H1 (cell line): ENCODE measurements at regions not wholly inside any gene's neighbourhood (a gene's known extent, or its start where the extent isn't known, plus 50 kb on each side); places are given as distances from the start of the nearest gene placed in this dataset.

Experiments
- CTCF ChIA-PET: fragments of 300-600 bp; sonication (Branson Sonifier 250); formaldehyde crosslinking; loops from one replicate; lab custom pipeline; 2021; ENCODE audit not compliant: partially characterized antibody; lab: Charles Lee
- POLR2A ChIA-PET: fragments of 300-600 bp; sonication (Branson Sonifier 250); formaldehyde crosslinking; loops from one replicate; lab custom pipeline; 2021; ENCODE audit warnings: inconsistent platforms; ENCODE audit not compliant: partially characterized antibody; lab: Charles Lee
- DNase-seq, 2 experiments: peaks; one replicate each; pipeline versions ENCODE4 v3.0.0 to v3.0.0-alpha.2; 2010 to 2022; ENCODE audit warnings: low spot score in 2 of 2, low read depth in 1 of 2, mixed read lengths in 1 of 2
- FAIRE-seq: peaks from 2 replicates; lab custom pipeline; 2011; peaks lifted over from hg19 to GRCh38; lab: Jason Lieb, UNC
- H2AFZ ChIP-seq: 2 replicates; pipeline ENCODE4 v1.8.1; 2012; ENCODE audit warnings: low read length, inconsistent platforms
- H2AK5ac ChIP-seq: 2 replicates; pipeline ENCODE4 v1.6.1; 2013; ENCODE audit warnings: low read depth, low read length
- H2BK120ac ChIP-seq: replicated peaks from 2 replicates; pipeline ENCODE3; 2013; ENCODE audit warnings: low read depth, low read length, inconsistent platforms
- H2BK12ac ChIP-seq: 2 replicates; pipeline ENCODE4 v1.6.1; 2013; ENCODE audit warnings: low read depth, low read length
- H2BK15ac ChIP-seq: 2 replicates; pipeline ENCODE4 v1.6.1; 2013; ENCODE audit warnings: low read length
- H2BK20ac ChIP-seq: 2 replicates; pipeline ENCODE4 v1.6.1; 2013; ENCODE audit warnings: low read length
- H2BK5ac ChIP-seq: 2 replicates; pipeline ENCODE4 v1.6.1; 2013; ENCODE audit warnings: low read depth, low read length
- H3K14ac ChIP-seq: 2 replicates; pipeline ENCODE4 v1.6.1; 2013; ENCODE audit warnings: inconsistent platforms; ENCODE audit not compliant: insufficient read length
- H3K18ac ChIP-seq: 2 replicates; pipeline ENCODE4 v1.6.1; 2013; ENCODE audit warnings: low read length; ENCODE audit errors: extremely low read depth
- H3K23ac ChIP-seq: 2 replicates; pipeline ENCODE4 v1.6.1; 2013; ENCODE audit warnings: inconsistent platforms; ENCODE audit not compliant: insufficient read length
- H3K23me2 ChIP-seq: 2 replicates; pipeline ENCODE4 v1.6.1; 2013; ENCODE audit warnings: low read depth, low read length
- H3K27ac ChIP-seq: 2 replicates; pipeline ENCODE4 v1.6.1; 2011; ENCODE audit warnings: low read depth, low read length, inconsistent platforms
- H3K27me3 ChIP-seq, 4 experiments: replicated peaks in 1 of 4; 1 replicate in 1 of 4; 2 replicates in 3 of 4; pipeline versions ENCODE4 v1.6.1 to v1.8.1; 2011 to 2013; ENCODE audit warnings: low read length in 3 of 4, mild to moderate bottlenecking in 3 of 4, inconsistent platforms in 2 of 4, mixed read lengths in 2 of 4, moderate library complexity in 1 of 4; ENCODE audit not compliant: control insufficient read depth in 3 of 4, insufficient read depth in 3 of 4; ENCODE audit errors: extremely low read depth in 1 of 4
- H3K36me3 ChIP-seq, 4 experiments: 2 replicates each; pipeline versions ENCODE4 v1.6.1 to v1.8.1; 2011 to 2013; ENCODE audit warnings: mild to moderate bottlenecking in 4 of 4, low read length in 3 of 4, moderate library complexity in 2 of 4, control low read depth in 1 of 4, inconsistent platforms in 1 of 4; ENCODE audit not compliant: insufficient read depth in 4 of 4, control insufficient read depth in 2 of 4
- H3K4ac ChIP-seq: replicated peaks from 2 replicates; pipeline ENCODE3; 2013; ENCODE audit warnings: low read length, low read depth, mixed read lengths, inconsistent platforms; ENCODE audit not compliant: insufficient read length
- H3K4me1 ChIP-seq, 4 experiments: replicated peaks in 1 of 4; 1 replicate in 1 of 4; 2 replicates in 3 of 4; pipeline versions ENCODE4 v1.6.1 to v1.8.1; 2011 to 2013; ENCODE audit warnings: low read length in 3 of 4, inconsistent platforms in 2 of 4, mixed read lengths in 1 of 4; ENCODE audit not compliant: insufficient read depth in 4 of 4, control insufficient read depth in 3 of 4
- H3K4me2 ChIP-seq, 2 experiments: 2 replicates each; pipeline versions ENCODE4 v1.6.1 to v1.8.1; 2011 to 2013; ENCODE audit warnings: low read depth in 2 of 2, low read length in 2 of 2, control low read depth in 1 of 2, inconsistent platforms in 1 of 2, mild to moderate bottlenecking in 1 of 2; ENCODE audit not compliant: insufficient read depth in 1 of 2
- H3K4me3 ChIP-seq, 4 experiments: fragments of 200-600, 300-600 bp in 1 of 4; sonication (generic), shearing (Covaris generic), sonication (Bioruptor Twin) in 1 of 4; 2 replicates each; pipeline versions ENCODE4 v1.5.1 to v1.8.1; 2011 to 2016; ENCODE audit warnings: low read length in 4 of 4, low read depth in 3 of 4, control low read depth in 2 of 4, inconsistent platforms in 2 of 4, mild to moderate bottlenecking in 2 of 4, mixed read lengths in 1 of 4, moderate library complexity in 1 of 4; ENCODE audit not compliant: insufficient read depth in 2 of 4; ENCODE audit errors: extremely low read depth in 1 of 4
- H3K56ac ChIP-seq: replicated peaks from 2 replicates; pipeline ENCODE3; 2013; ENCODE audit warnings: low read depth, mild to moderate bottlenecking, mixed read lengths, low read length, inconsistent platforms; ENCODE audit not compliant: insufficient read length
- H3K79me1 ChIP-seq: 2 replicates; pipeline ENCODE4 v1.6.1; 2013; ENCODE audit warnings: low read depth, low read length, control low read depth
- H3K79me2 ChIP-seq, 2 experiments: 2 replicates each; pipeline versions ENCODE4 v1.6.1 to v1.8.1; 2012 to 2013; ENCODE audit warnings: low read length in 2 of 2, mild to moderate bottlenecking in 2 of 2, inconsistent platforms in 1 of 2; ENCODE audit not compliant: insufficient read depth in 2 of 2, control insufficient read depth in 1 of 2
- H3K9ac ChIP-seq, 4 experiments: replicated peaks in 1 of 4; 1 replicate in 1 of 4; 2 replicates in 3 of 4; pipeline versions ENCODE4 v1.6.1 to v1.8.1; 2011 to 2013; ENCODE audit warnings: low read depth in 3 of 4, low read length in 3 of 4, control low read depth in 2 of 4, mild to moderate bottlenecking in 2 of 4, moderate library complexity in 2 of 4, inconsistent platforms in 1 of 4; ENCODE audit errors: extremely low read depth in 1 of 4
- H3K9me3 ChIP-seq, 2 experiments: 2 replicates each; pipeline versions ENCODE4 v1.6.1 to v1.8.1; 2012 to 2013; ENCODE audit warnings: mild to moderate bottlenecking in 2 of 2, moderate library complexity in 2 of 2, control low read depth in 1 of 2, inconsistent platforms in 1 of 2, low read depth in 1 of 2, low read length in 1 of 2, mixed read lengths in 1 of 2; ENCODE audit not compliant: insufficient read depth in 2 of 2
- H4K20me1 ChIP-seq, 2 experiments: replicated peaks in 1 of 2; 2 replicates each; pipeline versions ENCODE3 to v1.8.1; 2011 to 2013; ENCODE audit warnings: inconsistent platforms in 2 of 2, low read length in 2 of 2, mild to moderate bottlenecking in 1 of 2; ENCODE audit not compliant: insufficient read depth in 2 of 2, control insufficient read depth in 1 of 2
- H4K5ac ChIP-seq: 2 replicates; pipeline ENCODE4 v1.6.1; 2013; ENCODE audit warnings: low read length, low read depth, mixed read lengths, inconsistent platforms; ENCODE audit not compliant: insufficient read length
- H4K8ac ChIP-seq: 2 replicates; pipeline ENCODE4 v1.8.0; 2013; ENCODE audit warnings: mild to moderate bottlenecking, moderate library complexity, low read length, inconsistent platforms; ENCODE audit not compliant: insufficient read depth; ENCODE audit errors: extremely low read depth
- H4K91ac ChIP-seq: replicated peaks from 2 replicates; pipeline ENCODE3; 2013; ENCODE audit warnings: low read length, mixed read lengths, inconsistent platforms; ENCODE audit not compliant: insufficient read length
- CBX5 ChIP-seq: fragments of 300-800, 300-1000 bp; sonication (generic); IDR thresholded peaks from 2 replicates; pipeline ENCODE4 v1.7.1; 2016; ENCODE audit warnings: antibody characterized with exemption, low read length, low read depth
- CBX8 ChIP-seq: fragments of 300-800, 300-1000 bp; sonication (generic); IDR thresholded peaks from 2 replicates; pipeline ENCODE4 v1.7.1; 2016; ENCODE audit warnings: low read depth, low read length, borderline replicate concordance
- CREB1 ChIP-seq: IDR thresholded peaks from 2 replicates; pipeline ENCODE4 v1.6.1; 2012; ENCODE audit warnings: inconsistent platforms
- EP300 ChIP-seq, 2 experiments: IDR thresholded peaks; 1 replicate in 1 of 2; 2 replicates in 1 of 2; pipeline ENCODE4 v1.6.1; 2011 to 2012; ENCODE audit warnings: low read depth in 2 of 2, low read length in 2 of 2, mild to moderate bottlenecking in 2 of 2, borderline replicate concordance in 1 of 2, inconsistent platforms in 1 of 2, moderate library complexity in 1 of 2
- HDAC6 ChIP-seq: IDR thresholded peaks from one replicate; pipeline ENCODE4 v1.7.1; 2012; ENCODE audit warnings: low read depth, mild to moderate bottlenecking, inconsistent platforms, low read length, moderate library complexity
- KDM4A ChIP-seq: IDR thresholded peaks from one replicate; pipeline ENCODE4 v1.7.1; 2012; ENCODE audit warnings: low read depth, mild to moderate bottlenecking, moderate library complexity, low read length, inconsistent platforms; ENCODE audit not compliant: severe bottlenecking
- PHF8 ChIP-seq: fragments of 200-600 bp; sonication (generic); conservative IDR thresholded peaks from 2 replicates; pipeline ENCODE4 v1.7.1; 2012; ENCODE audit warnings: low read depth, mild to moderate bottlenecking, inconsistent platforms, low read length, moderate library complexity
- POU5F1 ChIP-seq: IDR thresholded peaks from 2 replicates; pipeline ENCODE4 v1.6.1; 2011; ENCODE audit warnings: low read depth, mild to moderate bottlenecking, low read length, moderate library complexity
- SP4 ChIP-seq: IDR thresholded peaks from 2 replicates; pipeline ENCODE4 v1.6.1; 2012; ENCODE audit warnings: low read length, inconsistent platforms
- SUZ12 ChIP-seq: fragments of 200-600 bp; sonication (generic); IDR thresholded peaks from 2 replicates; pipeline ENCODE4 v1.6.1; 2012; ENCODE audit warnings: mild to moderate bottlenecking, inconsistent platforms, low read length, moderate library complexity, mixed read lengths
- TAF1 ChIP-seq: IDR thresholded peaks from 2 replicates; pipeline ENCODE4 v1.6.1; 2011; ENCODE audit warnings: mild to moderate bottlenecking, low read depth, low read length
- YY1 ChIP-seq: IDR thresholded peaks from 2 replicates; pipeline ENCODE4 v1.6.1; 2011; ENCODE audit warnings: low read depth, mild to moderate bottlenecking, low read length
- WGBS, 2 experiments: shearing (Covaris generic) in 1 of 2; methylation state at CpG; one replicate each; pipeline versions ENCODE4 v1.1.6 to v1.1.7; 2013 to 2015; ENCODE audit warnings: low lambda C conversion rate in 2 of 2, mixed read lengths in 2 of 2, inconsistent platforms in 1 of 2, low coverage in 1 of 2, missing lambda C conversion rate in 1 of 2; ENCODE audit not compliant: insufficient replicate concordance in 2 of 2, insufficient coverage in 1 of 2, insufficient read length in 1 of 2; ENCODE audit errors: extremely low coverage in 1 of 2, missing lambda C conversion rate in 1 of 2; 5-methylcytosine and 5-hydroxymethylcytosine counted together
- TF ChIP-seq, protein P1 (sequence below): IDR thresholded peaks from 2 replicates; pipeline ENCODE4 v1.6.1; 2011; ENCODE audit warnings: low read length, improper control_type of control experiment

DNA sequence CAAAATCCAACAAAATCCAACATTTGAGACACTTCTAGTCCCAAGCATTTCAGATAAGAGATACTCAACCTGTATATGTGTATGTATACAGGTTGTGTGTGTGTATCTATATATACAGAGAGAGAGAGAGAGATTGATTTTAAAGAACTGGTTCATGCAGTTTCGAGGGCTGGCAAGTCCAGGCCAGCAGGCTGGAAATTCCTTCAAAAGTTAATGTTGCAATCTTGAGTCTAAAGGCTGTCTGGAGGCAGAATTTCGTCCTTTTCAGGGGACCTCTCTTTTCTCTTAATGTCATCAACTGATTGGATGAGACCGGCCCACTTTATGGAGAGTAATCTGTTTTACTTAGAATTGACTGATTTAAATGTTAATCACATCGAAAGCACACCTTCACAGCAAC is 199.6 kb upstream of the IL12A start:
- Histone ChIP-seq H2BK20ac (no peak overlapping the region), H3K23me2 (no peaks in the 10 kb centered on the region; the same call in 1 of the 2 replicates), H3K4me1 (peaks cover 0 to 9% (median 4%) of the 10 kb centered on the region in 4 experiments; a peak in 6 of 7 replicates), H2BK5ac (no peak overlapping the region), H2BK120ac (no peak overlapping the region)
- TF ChIP-seq CBX5 (no peak), EP300 (IDR thresholded peaks at IDR 0.05; ENCODE audit: borderline replicate concordance in 1 of 2, low read depth in 2 of 2, low read length in 2 of 2) (no peak), POU5F1 (no peak), SUZ12 (no peak), PHF8 (no peak), YY1 (no peak), KDM4A (no peak), SP4 (no peak), HDAC6 (no peak), CBX8 (no peak), CREB1 (no peak), TAF1 (no peak)
- TF ChIP-seq, protein P1, sequence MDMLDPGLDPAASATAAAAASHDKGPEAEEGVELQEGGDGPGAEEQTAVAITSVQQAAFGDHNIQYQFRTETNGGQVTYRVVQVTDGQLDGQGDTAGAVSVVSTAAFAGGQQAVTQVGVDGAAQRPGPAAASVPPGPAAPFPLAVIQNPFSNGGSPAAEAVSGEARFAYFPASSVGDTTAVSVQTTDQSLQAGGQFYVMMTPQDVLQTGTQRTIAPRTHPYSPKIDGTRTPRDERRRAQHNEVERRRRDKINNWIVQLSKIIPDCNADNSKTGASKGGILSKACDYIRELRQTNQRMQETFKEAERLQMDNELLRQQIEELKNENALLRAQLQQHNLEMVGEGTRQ = no peak
- TF ChIP-seq, all 59 proteins: peak for 0
- no peak overlapping the region for H2BK12ac ChIP-seq
- no peaks in the 10 kb centered on the region for H3K79me1 ChIP-seq
- no peak overlapping the region for H3K23ac ChIP-seq
- no peak overlapping the region for H3K4me3 ChIP-seq
- 77% methylated on average over 4 of the region's 4 CpGs; no CpG with 5 or more reads in 1 of the 2 experiments for WGBS, 2 experiments
- FAIRE-seq (no peak), DNase-seq (no peak)
- H2AFZ ChIP-seq = no peak overlapping the region
- no peaks in the 10 kb centered on the region for H3K36me3 ChIP-seq
- no peak overlapping the region for H4K5ac ChIP-seq
- H4K91ac ChIP-seq = no peak overlapping the region
- no peaks in the 10 kb centered on the region for H3K27me3 ChIP-seq
- H3K9ac ChIP-seq = no peak overlapping the region
- H3K14ac ChIP-seq = no peak overlapping the region
- ChIA-PET POLR2A (no interaction called here), CTCF (no interaction called here)
- no peak overlapping the region for H2BK15ac ChIP-seq
- no peak overlapping the region for H3K56ac ChIP-seq
- H2AK5ac ChIP-seq = no peak overlapping the region
- no peak overlapping the region for H3K4me2 ChIP-seq
- no peaks in the 10 kb centered on the region; a peak in 1 of 4 replicates for H3K79me2 ChIP-seq
- no peaks in the 10 kb centered on the region for H3K9me3 ChIP-seq
- no peak overlapping the region for H3K18ac ChIP-seq
- peaks cover 0 to 2% of the 10 kb centered on the region in 2 experiments for H4K20me1 ChIP-seq
- no peak overlapping the region for H3K4ac ChIP-seq
- no peak overlapping the region for H4K8ac ChIP-seq
- H3K27ac ChIP-seq = no peak overlapping the region
